HG02571 (cell line): ENCODE measurements at regions not wholly inside any gene's neighbourhood (a gene's known extent, or its start where the extent isn't known, plus 50 kb on each side); places are given as distances from the start of the nearest gene placed in this dataset.

Experiments
- ATAC-seq: cut with Tn5 transposase; IDR thresholded peaks from one replicate; pipeline ENCODE4 v1.9.1; 2021; ENCODE audit warnings: mild to moderate bottlenecking, moderate library complexity; ENCODE audit not compliant: unreplicated experiment

DNA sequence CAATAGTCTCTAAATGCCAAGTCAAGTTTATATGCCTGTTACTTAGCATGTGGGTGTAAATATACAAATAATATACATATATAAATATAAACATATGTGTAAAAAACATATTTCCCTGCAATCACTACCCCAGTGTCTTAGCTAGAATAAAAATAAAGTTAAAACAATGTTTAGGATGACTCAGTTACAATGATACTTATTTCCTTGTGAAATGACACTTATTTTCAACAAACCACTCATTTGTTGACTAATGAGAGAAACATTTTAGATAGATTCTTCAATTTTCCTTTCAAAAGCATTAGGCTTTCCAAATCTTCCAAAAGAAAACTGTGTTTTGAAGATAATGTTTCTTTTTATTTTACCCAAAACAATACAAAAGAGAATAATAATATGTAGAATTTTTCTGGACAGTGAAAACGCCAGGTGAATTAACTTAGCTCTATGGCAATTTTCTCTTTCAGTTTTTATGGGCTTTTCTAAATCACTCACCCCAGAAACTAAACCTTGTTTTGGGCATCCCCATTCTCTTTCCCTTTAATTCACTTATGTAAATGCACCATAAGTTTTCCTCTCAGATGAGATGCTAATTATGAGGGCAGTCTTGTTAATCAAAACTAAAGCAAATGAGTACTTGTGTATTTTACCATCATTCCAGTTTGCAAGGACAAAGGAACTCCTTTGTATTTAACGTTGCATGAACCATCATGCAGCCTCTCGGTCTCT lies 465.9 kb downstream of the BCAT1 start:
- no peak for ATAC-seq

DNA sequence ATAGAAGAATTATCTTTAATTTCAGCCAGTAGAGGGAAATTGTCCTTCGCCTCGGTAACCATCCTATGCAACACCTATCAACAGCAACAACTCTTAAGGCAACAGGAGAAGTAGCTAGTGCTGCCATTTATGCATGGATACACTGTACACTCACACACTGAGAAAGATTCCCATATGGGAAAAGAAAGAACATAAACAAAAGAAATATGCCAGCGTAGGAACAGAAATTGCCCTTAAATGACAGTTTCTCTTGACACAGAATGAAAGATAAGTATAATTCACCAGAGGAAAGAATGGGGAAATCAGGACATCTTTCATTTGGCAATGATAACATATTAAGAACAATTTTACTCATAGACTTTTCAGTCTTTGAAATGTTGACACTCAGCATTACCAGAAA lies 466.9 kb downstream of the BCAT1 start:
- no peak for ATAC-seq

DNA sequence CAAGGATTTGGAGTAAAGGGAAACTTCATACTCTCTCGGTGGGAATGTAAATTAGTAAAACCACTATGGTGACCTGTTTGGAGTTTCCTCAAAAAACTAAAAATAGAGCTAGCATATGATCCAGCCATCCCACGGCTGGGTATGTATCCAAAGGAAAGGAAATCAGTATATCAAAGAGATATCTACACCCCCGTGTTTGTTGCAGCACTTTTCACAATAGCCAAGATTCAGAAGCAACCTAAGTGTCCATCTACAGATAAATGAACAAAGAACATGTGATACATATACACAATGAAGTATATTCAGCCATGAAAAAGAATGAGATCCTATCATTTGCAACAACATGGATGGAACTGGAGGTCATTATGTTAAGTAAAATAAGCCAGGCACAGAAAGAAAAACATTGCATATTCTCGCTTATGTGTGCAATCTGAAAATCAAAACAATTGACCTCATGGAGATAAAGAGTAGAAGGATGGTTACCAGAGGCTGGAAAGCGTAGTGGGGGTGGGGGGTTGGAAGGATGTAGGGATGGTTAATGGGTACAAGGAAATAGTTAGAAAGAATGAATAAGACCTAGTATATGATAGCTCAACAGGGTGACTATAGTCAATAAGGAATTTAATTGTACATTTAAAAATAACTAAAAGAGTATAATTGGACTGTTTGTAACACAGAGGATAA lies 468.0 kb downstream of the BCAT1 start:
- ATAC-seq, result no peak

DNA sequence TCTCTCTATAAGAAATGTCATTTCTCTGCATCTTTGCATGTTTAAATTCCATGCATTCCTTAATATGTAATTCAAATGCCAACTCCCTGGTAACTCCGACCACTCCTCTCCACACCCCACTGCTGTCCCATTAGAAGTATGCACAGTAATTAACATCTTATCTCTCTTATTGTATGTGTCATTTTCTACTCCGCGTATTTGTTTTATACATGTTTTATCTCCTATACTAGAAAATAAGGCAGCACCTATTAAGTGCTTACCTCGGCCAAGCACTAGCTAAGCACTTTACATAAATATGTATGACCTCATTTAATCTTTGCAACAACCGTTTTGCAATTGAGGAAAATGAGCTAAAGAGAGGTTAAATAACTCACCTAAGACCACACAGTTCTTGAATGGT lies 469.8 kb downstream of the BCAT1 start:
- ATAC-seq, result no peak

DNA sequence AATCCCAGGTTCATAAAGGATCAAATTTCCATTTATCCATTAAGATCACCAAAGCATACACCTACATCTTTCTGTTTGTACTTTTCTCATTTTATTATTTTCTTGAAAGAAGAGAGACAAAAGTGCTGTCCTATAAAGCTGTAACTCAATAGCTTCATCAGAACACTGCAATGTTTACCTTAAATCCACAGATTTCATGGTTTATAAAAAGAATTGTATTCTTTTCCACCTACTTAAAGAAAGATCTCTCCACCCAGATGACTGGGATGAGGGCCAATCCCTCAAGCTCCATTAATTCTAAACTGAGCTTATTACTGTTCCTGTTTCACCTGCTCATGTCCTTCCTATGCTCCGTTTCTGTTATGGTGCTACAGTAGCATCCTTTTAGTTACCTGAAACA lies 470.6 kb downstream of the BCAT1 start:
- no peak for ATAC-seq

DNA sequence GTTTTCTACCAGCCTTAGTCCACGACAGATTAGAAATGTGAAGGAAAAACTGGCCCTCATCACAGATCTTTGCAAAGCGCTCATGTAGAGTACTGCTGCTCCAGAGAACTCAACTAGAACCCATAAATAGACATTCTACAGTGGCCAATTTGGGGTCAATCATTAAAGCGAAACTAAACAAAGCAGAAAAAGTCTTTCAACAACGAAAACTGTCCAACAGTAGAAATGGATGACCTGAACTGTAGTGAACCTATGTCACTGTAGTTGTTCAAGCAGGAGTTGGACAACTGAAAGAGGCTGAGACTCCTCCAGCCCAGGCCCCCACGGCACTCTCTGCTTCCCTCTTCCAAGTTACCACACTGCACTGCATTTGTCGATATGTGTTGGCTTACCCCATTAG lies 472.6 kb downstream of the BCAT1 start:
- no peak for ATAC-seq

DNA sequence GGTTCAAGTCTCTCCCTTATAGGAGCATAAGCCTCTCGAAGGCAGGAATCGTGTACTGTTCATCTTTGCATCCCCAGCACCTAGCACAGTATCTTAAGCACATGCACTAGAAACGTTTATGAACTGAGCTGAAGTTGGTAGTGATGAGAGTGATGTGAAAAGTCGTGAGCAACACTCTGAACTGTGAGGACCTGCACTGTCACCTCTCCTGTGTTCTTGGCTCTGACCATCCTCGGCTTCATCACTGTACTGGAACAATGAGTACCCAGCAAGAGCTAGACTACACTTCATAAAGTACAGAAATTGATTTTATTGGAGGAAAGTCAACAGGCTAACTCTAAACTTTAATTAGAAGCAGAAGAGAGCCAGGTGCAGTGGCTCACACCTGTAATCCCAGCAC lies 473.6 kb downstream of the BCAT1 start:
- no peak for ATAC-seq

DNA sequence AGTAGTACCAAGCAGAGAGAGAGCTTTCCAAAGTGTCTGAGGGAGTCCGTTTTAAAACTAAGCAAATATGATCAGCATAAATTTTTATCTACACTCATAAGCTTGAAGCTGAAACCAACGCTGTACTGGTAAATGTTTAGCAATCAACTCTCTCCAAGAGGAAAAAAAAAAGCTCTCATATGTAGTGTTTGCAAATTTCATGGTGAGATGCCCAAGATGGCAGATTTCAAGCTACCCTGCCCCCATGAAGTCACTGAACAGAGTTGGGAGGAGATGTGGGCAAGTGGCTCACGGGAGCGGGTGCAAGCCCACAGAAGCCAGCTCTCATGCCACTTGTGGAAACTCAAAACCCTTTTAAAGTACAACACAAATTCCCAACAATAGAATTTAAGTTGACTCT lies 475.8 kb downstream of the BCAT1 start:
- no peak for ATAC-seq

DNA sequence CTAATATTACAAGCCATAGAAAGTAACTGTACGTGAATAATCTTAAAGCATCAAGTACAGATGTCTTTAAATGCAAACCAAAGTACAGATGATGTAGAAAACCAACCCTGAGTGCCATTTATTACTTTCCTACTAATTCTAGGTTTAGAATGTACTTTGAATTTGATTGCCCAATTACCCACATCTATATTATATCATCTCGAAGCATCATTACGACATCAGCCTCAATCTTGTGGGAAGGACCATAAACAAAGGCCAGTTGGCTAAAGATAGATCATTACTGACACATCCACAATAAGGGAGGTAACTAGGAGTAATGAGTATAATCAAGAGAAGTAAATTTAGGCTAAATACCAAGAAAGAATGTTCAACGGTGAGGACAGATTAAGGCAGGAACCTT lies 478.9 kb downstream of the BCAT1 start:
- ATAC-seq, result no peak

DNA sequence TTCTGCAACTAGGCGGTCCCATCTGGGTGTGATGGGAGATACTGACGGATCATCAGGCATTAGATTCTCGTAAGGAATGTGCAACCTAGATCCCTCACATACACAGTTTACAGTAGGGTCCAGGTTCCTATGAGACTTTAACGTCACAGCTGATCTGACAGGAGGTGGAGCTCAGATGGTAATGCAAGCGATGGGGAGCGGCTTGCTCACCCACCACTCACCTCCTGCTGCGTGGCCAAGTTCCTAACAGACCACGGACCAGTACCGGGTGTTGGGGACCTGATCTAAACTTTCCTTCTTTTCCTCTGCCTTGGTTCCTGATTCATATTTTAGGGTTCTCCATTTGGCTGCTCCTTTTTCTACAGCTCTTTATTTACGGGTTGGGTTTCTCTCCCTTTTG lies 479.8 kb downstream of the BCAT1 start:
- ATAC-seq, result no peak

DNA sequence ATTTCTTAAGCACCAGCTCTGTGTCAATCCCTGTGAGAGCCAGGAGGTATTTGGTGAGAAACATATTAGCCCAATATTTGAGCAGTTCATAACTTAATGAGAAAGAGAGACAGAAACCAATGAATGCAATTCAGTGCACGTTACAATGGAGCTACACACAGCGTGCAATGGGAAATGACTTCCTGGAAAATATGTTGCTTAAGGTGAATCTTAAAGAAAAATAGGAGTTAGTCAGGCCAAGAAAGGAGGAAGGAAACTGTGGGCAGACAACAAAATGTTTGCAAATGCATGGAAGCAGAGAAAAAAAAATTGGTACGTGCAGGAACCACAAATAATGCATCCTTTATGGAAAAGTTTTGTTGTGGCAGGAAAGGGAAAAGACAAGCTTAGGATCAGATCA lies 481.7 kb downstream of the BCAT1 start:
- no peak for ATAC-seq

DNA sequence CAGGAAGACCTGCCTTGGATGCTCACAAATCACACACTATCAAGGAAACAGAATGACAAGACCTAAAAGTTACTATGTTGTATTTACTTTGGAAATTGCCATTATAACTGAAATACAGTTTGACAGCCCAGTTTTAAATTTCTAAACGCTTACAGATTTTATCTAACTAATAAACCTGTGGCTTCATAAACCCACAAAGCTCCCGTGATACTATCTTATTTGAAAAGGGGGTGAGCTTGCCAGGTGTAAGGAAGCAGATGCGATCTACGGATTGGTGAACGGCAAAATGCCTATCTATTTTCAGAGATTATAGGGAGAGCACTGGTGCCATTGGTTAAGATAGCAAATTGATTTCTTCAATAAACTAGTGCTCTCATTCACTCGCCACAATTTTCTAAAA lies 485.5 kb downstream of the BCAT1 start:
- no peak for ATAC-seq

DNA sequence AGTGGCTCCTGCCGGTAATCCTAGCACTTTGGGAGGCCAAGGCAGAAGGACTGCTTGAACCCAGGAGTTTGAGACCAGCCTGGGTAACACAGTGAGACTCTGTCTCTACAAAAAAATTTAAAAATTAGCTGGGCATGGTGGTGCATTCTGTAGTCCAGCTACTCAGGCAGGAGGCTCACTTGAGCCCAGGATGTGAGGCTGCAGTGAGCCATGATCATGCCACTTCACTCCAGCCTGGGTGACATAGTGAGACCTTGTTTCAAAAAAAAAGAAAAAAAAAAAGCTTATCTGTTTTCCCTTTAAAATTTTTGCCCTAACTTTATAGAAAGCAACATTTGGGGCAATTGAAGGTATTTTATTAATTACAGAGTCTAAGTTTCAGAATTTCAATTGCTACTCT lies 486.0 kb downstream of the BCAT1 start:
- ATAC-seq, result no peak

DNA sequence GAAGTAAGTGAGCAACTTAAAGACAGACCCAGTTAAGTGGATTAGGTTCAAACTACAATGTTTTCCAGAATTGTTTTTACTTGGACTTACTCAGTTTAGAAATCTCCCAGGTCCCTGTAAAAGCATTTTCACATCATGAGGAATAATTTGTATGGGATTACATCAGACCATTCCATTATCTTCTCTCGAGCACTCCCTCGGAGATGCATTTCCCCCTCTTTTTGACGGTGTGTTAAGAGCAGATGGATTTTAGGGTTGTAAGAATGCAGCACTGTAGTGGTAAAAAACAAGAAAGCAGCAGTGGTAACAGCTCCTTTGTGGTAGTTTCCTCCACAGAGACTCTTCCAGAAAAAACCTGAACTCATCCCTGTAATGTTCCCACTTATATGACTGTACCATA lies 488.4 kb downstream of the BCAT1 start:
- ATAC-seq, result no peak

DNA sequence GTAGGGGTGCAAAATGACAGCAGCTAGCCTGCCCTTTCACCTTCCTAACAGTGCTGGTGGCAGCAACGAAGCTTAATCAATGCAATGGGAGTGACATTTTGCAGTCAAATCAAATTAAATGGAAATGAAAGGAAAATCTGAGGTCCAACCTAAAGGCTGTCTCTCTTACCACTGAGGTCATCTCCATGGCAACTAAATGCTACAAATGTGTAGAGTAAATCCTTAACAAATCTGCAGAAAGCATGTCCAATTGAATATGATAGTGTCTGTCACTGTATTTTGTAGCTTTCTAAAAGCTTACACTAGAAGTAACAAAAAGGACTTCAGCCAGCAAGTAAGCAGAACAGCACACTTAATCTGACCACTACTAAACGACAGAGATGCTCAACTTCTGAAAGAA lies 488.8 kb downstream of the BCAT1 start:
- no peak for ATAC-seq

DNA sequence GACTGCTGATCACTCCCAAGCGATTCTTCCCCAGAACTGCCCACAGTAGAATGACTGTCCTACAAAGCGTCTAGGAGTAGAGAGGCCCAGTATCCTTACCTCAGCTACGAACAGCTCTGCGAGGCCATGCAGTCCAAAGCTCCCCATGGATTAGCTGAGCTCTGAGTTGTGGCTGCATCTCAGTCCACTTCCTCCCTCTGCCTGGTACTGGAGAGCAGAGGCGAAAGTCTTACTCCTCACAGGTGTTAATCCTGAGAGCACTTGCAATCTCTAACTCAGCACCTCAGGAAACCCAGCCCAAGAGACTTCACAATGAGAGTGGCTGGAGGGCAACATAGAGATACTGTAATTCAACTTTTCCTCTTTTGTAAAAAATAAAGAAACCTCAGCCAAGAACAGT lies 493.1 kb downstream of the BCAT1 start:
- ATAC-seq, result no peak

DNA sequence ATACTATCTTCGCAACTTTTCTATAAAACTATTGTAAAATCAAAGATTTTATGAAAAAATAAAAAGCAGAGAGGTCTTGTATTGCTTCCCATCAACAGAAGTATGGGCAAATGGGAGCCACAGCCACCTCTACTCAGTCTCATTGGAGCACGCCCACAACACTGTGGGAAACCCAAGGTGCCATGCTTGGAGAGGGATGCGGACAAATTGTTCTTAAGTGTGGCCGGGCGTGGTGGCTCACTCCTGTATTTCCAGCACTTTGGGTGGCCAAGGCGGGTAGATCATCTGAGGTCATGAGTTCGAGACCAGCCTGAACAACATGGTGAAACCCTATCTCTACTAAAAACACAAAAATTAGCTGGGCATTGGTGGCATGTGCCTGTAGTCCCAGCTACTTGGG lies 498.2 kb upstream of the SOX5 start:
- ATAC-seq, result no peak

DNA sequence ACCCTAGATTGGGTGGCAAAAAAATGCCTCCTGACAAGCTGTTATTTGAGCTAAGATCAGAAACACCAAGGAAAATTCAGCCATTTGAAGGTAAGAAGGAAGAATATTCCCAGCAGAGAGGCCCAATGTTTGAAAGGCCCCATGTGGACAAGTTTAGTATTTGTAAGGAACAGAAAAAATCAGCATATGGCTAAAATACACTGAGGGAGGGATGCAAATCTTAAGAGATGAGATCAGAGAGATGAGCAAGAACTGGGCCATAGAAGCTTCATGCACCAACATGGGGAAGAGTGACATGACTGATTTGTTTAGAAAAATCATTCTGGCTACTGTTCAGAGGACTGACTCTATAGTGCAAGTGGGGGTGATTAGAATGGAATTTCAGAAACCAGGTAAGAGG lies 496.8 kb upstream of the SOX5 start:
- no peak for ATAC-seq

DNA sequence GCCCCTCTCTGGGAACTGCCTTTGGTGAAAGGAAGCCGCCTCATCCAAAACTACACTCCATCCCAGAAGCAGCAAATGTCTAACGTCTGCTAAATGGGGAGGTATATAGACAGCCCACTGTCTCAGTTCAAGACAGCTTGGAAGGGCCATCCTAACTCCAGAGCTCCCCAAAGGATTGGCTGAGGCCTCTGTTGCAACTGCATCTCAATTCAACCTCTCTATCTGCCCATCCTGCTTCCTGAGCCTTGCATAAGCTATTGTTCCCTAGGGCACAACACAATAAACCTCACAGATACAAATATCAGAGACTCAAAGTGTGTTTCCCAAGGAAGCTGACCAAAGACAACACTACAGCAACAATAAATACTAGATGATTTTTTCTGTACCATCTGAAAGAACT lies 495.2 kb upstream of the SOX5 start:
- ATAC-seq, result no peak

DNA sequence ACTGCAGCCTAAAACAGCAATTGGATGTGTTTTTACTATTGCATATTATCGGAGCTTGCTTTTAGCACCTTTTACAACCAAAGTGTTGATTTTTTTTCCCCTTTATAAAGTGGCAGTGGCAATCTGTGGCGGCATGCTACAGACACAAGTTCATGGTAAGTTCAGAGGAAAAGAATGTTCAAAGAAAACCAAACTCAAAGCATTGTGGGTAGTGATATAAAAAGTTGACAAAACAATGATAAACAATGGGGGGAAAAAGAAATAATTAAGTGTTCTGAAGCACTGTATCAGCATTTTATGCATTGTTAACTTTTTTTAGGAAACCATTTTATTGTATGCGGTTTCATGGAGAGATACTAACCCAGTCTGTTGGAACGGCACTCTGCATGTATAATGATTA lies 492.0 kb upstream of the SOX5 start:
- no peak for ATAC-seq

DNA sequence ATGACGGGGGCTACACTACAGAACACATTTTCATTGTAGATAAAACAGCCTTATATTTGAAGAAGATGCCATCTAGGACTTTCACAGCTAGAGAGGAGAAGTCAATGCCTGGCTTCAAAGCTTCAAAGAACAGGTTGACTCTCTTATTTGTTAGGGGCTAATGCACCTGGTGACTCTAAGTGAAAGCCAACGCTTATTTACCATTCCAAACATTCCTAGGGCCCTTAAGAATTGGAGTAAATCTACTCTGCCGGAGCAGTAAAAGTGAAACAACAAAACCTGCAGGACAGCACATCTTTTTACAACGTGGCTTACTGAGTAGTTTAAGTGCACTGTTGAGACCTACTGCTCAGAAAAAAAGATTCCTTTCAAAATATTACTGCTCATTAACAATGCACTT lies 487.2 kb upstream of the SOX5 start:
- no peak for ATAC-seq

DNA sequence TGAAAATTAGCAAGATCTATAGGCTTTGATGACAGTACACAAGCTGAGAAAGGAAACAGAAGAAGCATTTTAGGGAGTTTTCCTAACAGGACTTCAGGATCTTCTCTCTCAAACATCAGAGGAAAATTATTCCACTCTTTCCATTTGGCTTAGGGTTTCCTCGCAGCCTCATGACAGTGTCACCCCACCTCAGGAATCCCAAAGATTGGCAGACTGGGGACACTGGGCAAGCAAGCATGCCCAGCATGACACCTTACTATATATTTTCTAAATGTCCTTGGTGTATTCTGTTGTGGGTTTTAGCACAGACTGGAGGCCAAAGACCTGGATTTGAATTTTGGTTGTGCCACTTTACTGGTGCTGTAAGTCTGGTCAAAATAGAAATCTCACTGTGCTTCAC lies 482.4 kb upstream of the SOX5 start:
- no peak for ATAC-seq

DNA sequence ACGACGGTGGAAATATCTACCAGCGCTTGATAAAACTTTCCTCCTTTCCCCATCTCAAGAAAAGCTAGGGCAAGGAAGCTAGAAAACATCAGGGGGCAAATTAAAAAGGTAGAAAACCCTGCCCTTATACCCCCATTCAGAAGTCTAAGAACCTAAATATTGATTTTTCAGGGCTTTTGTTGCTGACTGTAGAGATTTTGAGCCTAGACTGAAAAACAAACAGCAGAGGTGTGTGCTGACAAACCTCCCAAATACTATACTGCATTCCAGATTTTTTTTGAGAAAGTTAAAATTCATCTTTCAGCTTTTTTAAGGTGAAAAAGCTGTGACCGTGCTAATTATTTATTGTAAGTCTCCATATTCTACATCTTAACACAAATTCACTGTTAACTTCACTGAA lies 478.3 kb upstream of the SOX5 start:
- no peak for ATAC-seq
